RCC 7860 (cell line): ENCODE measurements at regions not wholly inside any gene's neighbourhood (a gene's known extent, or its start where the extent isn't known, plus 50 kb on each side); places are given as distances from the start of the nearest gene placed in this dataset.

ENCODE experiments used
- DNase-seq: peaks from one replicate; pipeline ENCODE4 v3.0.0-alpha.2; 2015; ENCODE audit warnings: low spot score
- FAIRE-seq: peaks from 2 replicates; lab custom pipeline; 2012; peaks lifted over from hg19 to GRCh38; lab: Jason Lieb, UNC

- no peak for DNase-seq
These were observed 63.6 kb downstream of the NUDT12 start for GRCh38 chr5:103498800-103499551.

GRCh38 chr5:103498211-103498610, 64.4 kb downstream of the NUDT12 start:
- DNase-seq (no peak), FAIRE-seq (no peak)

More at GRCh38 chr5:103498800-103499551, 63.6 kb downstream of the NUDT12 start:
- FAIRE-seq = no peak

DNA sequence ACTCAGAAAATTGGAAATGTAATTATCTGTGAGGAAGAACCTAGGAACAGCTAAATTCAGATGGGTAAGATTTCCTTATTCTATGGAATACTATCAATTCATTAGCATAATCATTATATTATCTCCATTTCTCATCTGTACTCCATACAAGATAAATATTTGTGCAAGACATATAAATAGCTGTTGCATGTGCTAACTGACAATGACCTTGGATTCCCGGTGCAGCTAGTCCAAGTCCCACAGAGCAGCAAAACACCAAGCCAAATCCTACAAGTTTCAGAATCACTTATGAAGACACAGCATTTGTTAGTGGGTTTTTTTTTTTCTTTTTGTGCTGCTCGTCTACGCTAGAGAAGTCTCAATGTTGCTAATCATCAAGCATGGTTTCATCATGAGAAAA, 64.8 kb downstream of the NUDT12 start:
- FAIRE-seq (no peak), DNase-seq (no peak)

DNA sequence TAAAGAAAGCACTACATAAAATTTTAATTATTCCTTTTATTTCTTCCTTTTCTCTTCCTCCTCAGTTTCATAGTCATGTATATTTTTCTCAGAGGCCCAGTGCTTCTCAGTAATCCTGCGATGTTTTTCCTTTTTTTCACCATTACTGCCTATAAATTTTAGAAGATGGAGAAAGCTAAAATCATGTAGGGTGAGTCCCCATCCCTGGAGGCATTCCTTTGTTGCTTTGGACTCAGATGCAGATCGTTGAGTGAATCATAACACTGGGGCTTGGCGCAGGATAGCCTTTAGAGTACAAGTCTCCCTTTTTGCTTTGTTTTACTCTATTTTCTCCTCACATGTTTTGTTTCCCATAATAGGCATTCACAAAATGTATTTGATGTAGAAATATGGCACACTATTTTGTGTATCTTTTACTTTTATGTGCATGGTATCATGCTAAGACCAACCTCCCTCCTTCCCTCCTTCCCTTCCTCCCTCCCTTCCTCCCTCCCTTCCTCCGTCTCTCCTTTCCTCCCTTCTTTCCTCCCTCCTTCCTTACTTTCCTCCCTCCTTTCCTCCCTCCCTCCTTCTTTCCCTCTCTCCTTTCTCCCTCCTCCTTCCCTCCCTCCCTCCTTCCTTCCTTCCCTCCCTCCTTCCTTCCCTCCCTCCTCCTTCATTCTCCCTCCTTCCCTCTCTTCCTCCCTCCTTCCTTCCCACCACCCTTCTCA, 72.4 kb downstream of the NUDT12 start:
- FAIRE-seq (no peak), DNase-seq (no peak)

DNA sequence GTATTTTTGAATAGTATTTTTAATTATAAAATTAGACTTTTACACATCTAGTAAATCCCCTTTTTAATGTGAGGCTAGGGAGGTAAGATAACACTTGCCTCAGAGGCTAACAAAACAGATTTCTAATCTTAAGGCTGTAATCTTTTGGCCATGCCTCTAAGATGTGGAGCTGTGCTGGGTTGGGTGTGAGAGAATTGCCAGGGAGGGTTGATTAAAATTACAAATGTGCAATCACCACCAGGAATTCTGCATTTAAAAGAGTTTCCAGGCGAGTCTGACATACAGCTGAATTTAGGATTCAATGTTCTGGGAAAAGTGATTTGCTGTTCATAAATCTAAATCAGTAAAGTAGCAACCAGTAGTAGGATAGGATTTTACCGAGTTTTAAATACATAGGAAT, 73.3 kb downstream of the NUDT12 start:
- DNase-seq = no peak
- no peak for FAIRE-seq

DNA sequence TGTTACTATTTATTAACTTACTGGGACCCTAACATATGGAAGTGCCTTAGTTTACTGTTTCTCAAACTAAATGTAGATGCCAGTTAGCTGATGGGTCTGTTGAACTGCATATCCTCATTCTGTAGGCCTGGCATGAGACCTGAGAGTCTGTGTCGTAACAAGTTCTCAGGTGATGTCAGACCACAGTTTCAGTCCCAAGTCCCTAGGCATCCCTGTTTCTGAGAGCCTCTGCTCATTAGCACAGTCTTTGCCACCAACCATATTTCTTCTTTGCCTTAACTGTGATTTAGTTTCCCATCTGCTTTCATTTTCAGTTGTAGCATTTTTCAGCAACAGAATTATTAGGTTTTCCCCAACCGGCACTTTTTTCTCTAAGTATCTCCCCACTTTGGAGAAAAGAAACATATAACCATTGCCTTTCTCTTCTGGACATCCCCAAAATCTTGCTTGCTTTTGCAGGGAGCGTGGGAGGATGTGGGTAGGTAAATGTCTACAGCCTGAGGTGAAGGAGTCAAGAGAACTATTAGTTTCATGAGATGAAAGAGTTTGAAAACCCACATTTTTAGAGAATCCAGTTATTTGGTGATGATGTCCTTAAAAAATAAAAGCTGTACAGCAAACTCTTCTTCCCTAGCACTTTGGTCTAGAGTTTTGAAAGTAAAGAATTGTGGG, 74.6 kb downstream of the NUDT12 start:
- FAIRE-seq = no peak
- no peak for DNase-seq

- DNase-seq (no peak), FAIRE-seq (no peak)
These were observed 75.4 kb downstream of the NUDT12 start for GRCh38 chr5:103487218-103487617.

DNA sequence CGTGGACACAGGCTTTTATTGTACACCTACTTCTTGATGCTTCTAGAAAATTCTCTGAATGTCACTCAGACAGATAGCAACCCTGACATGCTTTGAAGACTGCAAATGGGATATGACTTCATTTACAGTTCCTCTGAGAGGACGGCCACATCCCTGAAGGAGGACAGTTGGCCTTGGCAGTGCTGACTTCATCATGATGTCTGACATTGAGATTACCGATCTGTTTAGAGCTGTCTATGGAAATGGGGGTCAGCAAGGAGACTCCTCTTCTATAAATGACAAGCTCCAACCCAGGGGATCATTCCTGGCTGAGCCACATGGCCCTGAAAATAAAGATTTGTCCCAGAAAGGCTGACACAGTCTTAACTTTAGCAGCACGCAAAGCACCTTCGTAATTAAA, 75.8 kb downstream of the NUDT12 start:
- FAIRE-seq = no peak
- DNase-seq = no peak

GRCh38 chr5:103480246-103480645, 82.3 kb downstream of the NUDT12 start:
- no peak for FAIRE-seq

DNA sequence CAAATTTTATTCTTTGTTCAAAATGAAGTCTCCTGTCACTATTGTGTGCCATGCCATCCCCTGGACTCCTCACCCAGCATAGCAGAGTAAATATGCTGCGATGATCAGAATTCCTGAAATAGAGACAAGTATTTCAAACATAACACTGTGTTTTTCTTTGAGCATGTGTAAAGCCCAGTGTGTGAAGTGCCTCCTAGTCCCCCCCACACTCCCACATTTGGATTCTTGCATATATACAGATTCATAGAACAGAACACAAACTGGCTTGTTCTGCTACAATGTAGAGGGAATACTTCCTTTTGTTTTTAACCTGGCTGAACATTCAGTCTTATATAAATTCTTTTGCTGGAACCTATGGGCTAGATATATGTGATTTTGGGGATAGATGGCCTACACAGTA, 84.9 kb downstream of the NUDT12 start:
- FAIRE-seq = no peak

More at GRCh38 chr5:103480246-103480645, 82.3 kb downstream of the NUDT12 start:
- no peak for DNase-seq

DNA sequence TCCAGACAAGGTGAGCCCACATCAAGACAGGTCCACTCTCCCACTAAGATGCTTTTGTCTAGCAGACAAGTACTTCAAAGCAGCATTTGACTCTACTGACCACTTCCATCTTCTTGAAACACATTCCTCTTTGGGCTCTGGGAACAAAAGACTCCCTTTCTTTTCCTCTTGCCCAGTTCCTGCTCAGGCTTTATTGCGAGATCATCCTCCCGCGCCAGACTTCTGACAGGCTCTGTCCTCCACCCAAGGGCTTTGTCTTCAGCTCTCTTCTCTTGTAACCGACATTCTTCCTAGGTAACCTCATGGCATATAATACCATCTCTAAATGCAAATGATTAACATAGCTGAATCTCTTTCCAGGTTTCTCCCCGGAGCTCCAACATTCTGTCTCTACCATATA, 85.8 kb downstream of the NUDT12 start:
- no peak for FAIRE-seq
- DNase-seq = no peak

More for the DNA sequence above, 84.9 kb downstream of the NUDT12 start:
- no peak for DNase-seq

DNA sequence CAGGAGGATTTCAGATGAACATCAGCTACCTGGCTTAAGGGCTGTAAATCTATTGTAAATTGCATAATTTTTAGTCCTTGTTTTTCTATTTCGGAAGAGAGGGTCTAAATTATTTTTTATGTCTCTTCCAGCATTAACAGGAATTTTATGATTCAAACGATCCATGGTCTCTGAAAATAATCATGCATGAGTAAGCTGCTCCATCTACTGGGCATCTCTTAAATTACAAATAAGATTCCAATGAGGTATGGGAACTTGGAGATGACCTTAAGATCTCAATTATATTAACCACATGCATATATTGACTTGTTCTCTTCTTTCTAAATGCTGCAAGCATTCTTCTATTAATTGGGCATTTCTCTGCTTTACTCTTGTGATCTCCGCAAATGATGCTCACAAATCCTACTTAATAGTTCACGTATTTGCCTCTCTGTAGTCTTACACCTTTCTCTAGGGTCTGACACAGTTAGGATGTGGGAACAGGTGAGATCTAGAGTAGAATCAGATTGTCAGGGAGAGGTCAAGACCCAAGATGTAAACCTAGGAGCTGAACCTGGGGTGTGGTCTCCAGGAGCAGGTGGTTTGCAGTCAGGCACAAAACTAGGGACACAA, 86.9 kb downstream of the NUDT12 start:
- peak; percentile 36 for DNase-seq

GRCh38 chr5:103474677-103475076, 87.9 kb downstream of the NUDT12 start:
- FAIRE-seq (no peak), DNase-seq (no peak)

More for the DNA sequence above, 86.9 kb downstream of the NUDT12 start:
- FAIRE-seq = peak; percentile 70

DNA sequence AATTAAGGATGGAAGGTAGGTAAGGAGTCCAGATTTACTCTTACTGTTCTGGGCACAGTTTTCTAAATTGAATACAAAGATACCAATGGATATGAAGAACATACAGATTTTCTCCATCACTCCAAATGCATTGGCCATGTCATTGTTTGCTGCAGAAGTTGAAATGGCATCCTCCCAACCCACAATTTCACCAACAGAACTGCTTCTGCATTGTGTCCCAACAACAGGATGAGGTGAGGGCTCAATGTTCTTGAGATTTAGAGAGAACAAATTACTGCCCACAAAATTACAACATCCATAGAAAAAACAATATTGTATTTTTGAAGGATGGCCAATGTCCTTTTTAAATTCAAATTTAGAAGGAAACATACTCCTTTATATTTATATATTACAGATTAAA, 88.9 kb downstream of the NUDT12 start:
- FAIRE-seq (no peak), DNase-seq (no peak)

DNA sequence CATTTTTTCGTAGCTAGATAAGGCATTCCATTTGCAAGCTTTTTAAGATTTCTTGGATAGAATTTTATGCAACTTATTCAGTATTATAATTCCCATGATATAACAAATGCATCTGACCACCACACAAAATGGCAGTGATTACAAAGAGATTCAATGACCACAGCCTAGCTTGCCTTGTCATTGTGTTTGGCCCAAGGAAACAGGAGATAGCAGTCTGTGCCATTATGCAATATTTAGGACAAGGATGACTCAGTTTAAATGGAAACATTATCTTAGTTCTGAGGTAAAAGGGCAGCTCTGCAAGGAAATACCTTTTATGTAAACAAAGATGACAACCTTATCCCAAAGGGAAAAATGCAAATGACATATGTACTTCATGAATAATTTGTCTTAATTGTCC, 89.8 kb downstream of the NUDT12 start:
- DNase-seq (peak; percentile 15), FAIRE-seq (no peak)

- FAIRE-seq = no peak
- no peak for DNase-seq
These were observed 90.3 kb downstream of the NUDT12 start for GRCh38 chr5:103472265-103472664.

GRCh38 chr5:103469288-103470040, 93.1 kb downstream of the NUDT12 start:
- DNase-seq (no peak), FAIRE-seq (no peak)

DNA sequence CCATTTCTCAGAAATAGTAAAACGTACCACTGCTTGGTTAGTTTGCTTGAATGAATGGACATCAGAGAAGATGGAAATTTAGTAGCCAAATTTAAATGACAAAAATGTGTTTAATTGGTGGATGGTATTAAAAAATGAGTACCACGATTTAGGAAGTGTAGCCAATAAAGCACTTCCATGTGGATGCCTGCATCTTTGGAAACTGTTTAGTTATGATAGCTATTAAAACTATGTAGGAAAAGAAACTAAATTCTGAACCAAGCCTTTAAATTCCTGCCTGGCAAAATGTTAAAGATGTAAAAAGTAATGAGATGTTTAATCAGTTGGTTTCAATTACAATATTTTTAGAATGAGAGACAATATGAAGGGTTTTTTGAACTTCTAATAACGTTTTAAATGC, 94.8 kb downstream of the NUDT12 start:
- no peak for DNase-seq
- FAIRE-seq = no peak

DNA sequence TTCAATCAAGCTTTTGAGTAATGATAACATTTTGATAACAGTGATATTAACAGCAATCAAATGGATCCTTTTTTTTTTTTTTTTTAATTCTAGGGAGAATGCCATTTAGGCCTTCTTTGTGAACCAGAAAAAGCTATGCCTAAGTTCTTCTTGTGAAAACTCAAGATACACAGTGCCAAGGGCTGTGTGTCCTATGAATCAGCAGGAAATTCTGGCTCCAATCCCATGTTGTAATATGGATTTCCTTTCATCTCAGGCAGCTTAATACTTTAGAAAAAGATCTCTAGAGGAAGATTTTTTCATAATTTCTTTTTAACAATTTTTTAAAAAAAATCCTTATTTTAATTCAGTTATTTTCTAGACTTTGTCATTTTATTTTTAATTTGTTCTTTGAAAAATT, 96.1 kb downstream of the NUDT12 start:
- DNase-seq = peak; percentile 29

GRCh38 chr5:103465891-103466290, 96.7 kb downstream of the NUDT12 start:
- FAIRE-seq = no peak

More for the DNA sequence above, 96.1 kb downstream of the NUDT12 start:
- FAIRE-seq = peak; percentile 80

More at GRCh38 chr5:103465891-103466290, 96.7 kb downstream of the NUDT12 start:
- no peak for DNase-seq
